ENCODE measurements at regions not wholly inside any gene's neighbourhood (a gene's known extent, or its start where the extent isn't known, plus 50 kb on each side); places are given as distances from the start of the nearest gene placed in this dataset.

DNA sequence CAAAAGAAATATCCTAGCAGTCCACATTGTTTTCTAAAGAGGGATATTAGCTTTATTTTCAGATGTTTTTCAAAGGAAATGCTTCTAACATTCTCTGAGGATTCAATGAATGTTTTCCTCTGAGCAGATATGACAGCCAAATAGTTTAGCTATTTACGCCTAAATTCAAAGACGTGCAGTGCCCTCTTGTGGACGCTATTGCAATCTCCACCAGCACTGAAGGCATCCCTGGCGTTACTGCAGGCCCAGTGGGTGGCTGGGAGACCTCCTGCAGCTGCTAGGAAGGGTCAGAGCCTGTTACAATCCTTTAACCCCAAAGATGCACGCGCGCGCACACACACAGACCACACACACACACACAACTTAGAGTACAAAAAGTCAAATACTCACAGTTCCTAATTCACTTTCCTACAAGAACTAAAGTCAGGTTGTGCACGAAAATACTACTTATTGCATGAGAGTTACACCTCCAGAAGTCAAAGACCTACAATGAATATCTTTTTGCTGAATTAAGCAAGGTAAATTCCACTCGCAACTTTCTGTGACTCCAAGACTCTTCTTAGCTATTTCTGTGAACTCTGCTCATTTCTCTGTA lies 589.3 kb upstream of the TMEM132C start:
- no peak overlapping the region for H3K4me3 ChIP-seq
- TF ChIP-seq, protein P1, sequence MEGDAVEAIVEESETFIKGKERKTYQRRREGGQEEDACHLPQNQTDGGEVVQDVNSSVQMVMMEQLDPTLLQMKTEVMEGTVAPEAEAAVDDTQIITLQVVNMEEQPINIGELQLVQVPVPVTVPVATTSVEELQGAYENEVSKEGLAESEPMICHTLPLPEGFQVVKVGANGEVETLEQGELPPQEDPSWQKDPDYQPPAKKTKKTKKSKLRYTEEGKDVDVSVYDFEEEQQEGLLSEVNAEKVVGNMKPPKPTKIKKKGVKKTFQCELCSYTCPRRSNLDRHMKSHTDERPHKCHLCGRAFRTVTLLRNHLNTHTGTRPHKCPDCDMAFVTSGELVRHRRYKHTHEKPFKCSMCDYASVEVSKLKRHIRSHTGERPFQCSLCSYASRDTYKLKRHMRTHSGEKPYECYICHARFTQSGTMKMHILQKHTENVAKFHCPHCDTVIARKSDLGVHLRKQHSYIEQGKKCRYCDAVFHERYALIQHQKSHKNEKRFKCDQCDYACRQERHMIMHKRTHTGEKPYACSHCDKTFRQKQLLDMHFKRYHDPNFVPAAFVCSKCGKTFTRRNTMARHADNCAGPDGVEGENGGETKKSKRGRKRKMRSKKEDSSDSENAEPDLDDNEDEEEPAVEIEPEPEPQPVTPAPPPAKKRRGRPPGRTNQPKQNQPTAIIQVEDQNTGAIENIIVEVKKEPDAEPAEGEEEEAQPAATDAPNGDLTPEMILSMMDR (IDR thresholded peaks at IDR 0.05): peak; percentile 83
- H3K9me3 ChIP-seq: no peaks in the 10 kb centered on the region
- peak overlapping the region in 1 of 2 donors; percentile 11 for H3K27ac ChIP-seq
- DNase-seq (ENCODE audit: low spot score) (peak; percentile 27), ATAC-seq (ENCODE audit: insufficient number of reproducible peaks, low FRiP score, low read depth) (peak; percentile 90)
- no peaks in the 10 kb centered on the region for H3K27me3 ChIP-seq (replicated peaks; ENCODE audit: insufficient read depth)
- no peaks in the 10 kb centered on the region for H3K36me3 ChIP-seq
- H3K4me1 ChIP-seq (ENCODE audit: control insufficient read depth in 1 of 2, low read depth in 2 of 2): peaks cover 0 to 13% of the 10 kb centered on the region in 2 donors

- H3K4me3 ChIP-seq: no peak overlapping the region
- H3K36me3 ChIP-seq: no peaks in the 10 kb centered on the region
- ATAC-seq (ENCODE audit: insufficient number of reproducible peaks, low FRiP score, low read depth): no peak
- TF ChIP-seq, protein P1 (IDR thresholded peaks at IDR 0.05): no peak
- no peaks in the 10 kb centered on the region for H3K9me3 ChIP-seq
- no peak for DNase-seq (ENCODE audit: low spot score)
- H3K27ac ChIP-seq: no peak overlapping the region
- H3K27me3 ChIP-seq (replicated peaks; ENCODE audit: insufficient read depth): no peaks in the 10 kb centered on the region
- peaks cover 0 to 13% of the 10 kb centered on the region in 2 donors for H3K4me1 ChIP-seq (ENCODE audit: control insufficient read depth in 1 of 2, low read depth in 2 of 2)
Observed at GRCh38 chr12:127678945-127679344, 588.0 kb upstream of the TMEM132C start.

GRCh38 chr12:127680516-127680915 lies 586.5 kb upstream of the TMEM132C start:
- H3K27ac ChIP-seq: no peak overlapping the region
- no peak overlapping the region for H3K4me3 ChIP-seq
- H3K27me3 ChIP-seq (replicated peaks; ENCODE audit: insufficient read depth): no peaks in the 10 kb centered on the region
- ATAC-seq (ENCODE audit: insufficient number of reproducible peaks, low FRiP score, low read depth) (no peak), DNase-seq (ENCODE audit: low spot score) (no peak)
- TF ChIP-seq, protein P1 (IDR thresholded peaks at IDR 0.05): no peak
- no peaks in the 10 kb centered on the region for H3K36me3 ChIP-seq
- no peaks in the 10 kb centered on the region for H3K9me3 ChIP-seq
- peaks cover 0 to 16% of the 10 kb centered on the region in 2 donors for H3K4me1 ChIP-seq (ENCODE audit: control insufficient read depth in 1 of 2, low read depth in 2 of 2)

DNA sequence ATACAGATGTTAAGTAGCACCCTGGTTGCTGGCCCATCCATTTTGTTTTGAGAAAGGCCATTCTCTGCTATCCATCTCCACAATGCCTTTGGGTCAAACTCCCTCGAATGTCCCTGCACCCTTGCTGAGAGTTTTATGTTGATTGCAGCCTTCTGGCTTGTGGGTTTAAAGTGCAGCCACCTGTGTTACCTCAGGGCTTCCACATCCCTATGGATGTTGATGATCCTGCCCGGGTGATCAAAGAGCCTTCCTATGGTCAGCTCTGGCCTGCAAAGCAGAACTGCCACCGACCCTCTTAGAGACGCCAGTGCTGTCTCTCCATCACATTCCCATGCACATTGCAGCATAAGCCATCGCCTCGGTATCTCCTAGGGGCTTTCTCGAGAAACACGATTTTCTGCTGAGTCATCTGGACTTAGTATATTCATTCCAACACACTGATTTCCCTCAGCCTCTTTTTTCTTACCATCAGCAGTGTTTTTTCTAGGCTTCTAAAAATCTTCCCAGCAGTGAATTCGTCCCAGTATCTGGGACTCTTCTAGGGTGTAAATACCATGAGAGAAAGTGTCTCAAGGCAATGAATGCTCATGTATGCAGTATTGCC lies 585.7 kb upstream of the TMEM132C start:
- no peak overlapping the region for H3K27ac ChIP-seq
- H3K4me1 ChIP-seq (ENCODE audit: control insufficient read depth in 1 of 2, low read depth in 2 of 2): peaks cover 0 to 23% of the 10 kb centered on the region in 2 donors
- no peaks in the 10 kb centered on the region for H3K27me3 ChIP-seq (replicated peaks; ENCODE audit: insufficient read depth)
- no peaks in the 10 kb centered on the region for H3K36me3 ChIP-seq
- ATAC-seq (ENCODE audit: insufficient number of reproducible peaks, low FRiP score, low read depth) (no peak), DNase-seq (ENCODE audit: low spot score) (no peak)
- TF ChIP-seq, protein P1 (IDR thresholded peaks at IDR 0.05): no peak
- H3K9me3 ChIP-seq: no peaks in the 10 kb centered on the region
- no peak overlapping the region for H3K4me3 ChIP-seq

DNA sequence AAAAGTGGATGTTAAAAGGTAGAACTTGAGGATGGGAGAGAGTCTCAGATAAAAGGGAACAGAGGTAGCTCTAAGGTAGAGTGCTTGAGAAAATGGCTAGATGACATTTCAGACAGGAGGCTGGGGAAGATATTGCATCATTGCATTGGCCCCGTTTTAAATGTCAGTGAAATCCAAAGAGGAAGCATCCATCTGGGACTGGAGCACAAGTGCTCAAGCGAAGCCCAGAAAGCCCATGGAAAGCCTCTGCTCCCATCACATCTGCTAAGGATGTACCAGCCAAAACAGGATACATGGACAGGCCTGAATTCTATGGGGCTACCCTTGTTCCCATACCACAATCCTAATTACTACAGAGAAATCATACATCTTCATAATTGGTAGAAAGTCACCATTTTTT lies 581.5 kb upstream of the TMEM132C start:
- Histone ChIP-seq H3K4me3 (no peak overlapping the region), H3K27me3 (replicated peaks; ENCODE audit: insufficient read depth) (no peaks in the 10 kb centered on the region), H3K4me1 (ENCODE audit: control insufficient read depth in 1 of 2, low read depth in 2 of 2) (peaks cover 0 to 14% of the 10 kb centered on the region in 2 donors), H3K36me3 (no peaks in the 10 kb centered on the region), H3K27ac (no peak overlapping the region), H3K9me3 (no peaks in the 10 kb centered on the region)
- TF ChIP-seq, protein P1 (IDR thresholded peaks at IDR 0.05): no peak
- no peak for DNase-seq (ENCODE audit: low spot score)
- ATAC-seq (ENCODE audit: insufficient number of reproducible peaks, low FRiP score, low read depth): no peak
